ENCODE measurements at regions not wholly inside any gene's neighbourhood (a gene's known extent, or its start where the extent isn't known, plus 50 kb on each side); places are given as distances from the start of the nearest gene placed in this dataset.

- no peak for TF ChIP-seq GATA2 (IDR thresholded peaks at IDR 0.05; ENCODE audit: low read depth, low read length)
- TF ChIP-seq GATA3 (IDR thresholded peaks at IDR 0.05; ENCODE audit: low read depth, low read length): no peak
Observed at GRCh38 chr5:172509405-172509781, 55.1 kb upstream of the SH3PXD2B start.

- TF ChIP-seq GATA2 (IDR thresholded peaks at IDR 0.05; ENCODE audit: low read depth, low read length) (no peak), GATA3 (IDR thresholded peaks at IDR 0.05; ENCODE audit: low read depth, low read length) (no peak)
Observed at GRCh38 chr5:172508471-172509404, 54.4 kb upstream of the SH3PXD2B start.

GRCh38 chr5:172506921-172507320 is 52.6 kb upstream of the SH3PXD2B start:
- TF ChIP-seq GATA3 (IDR thresholded peaks at IDR 0.05; ENCODE audit: low read depth, low read length) (no peak), GATA2 (IDR thresholded peaks at IDR 0.05; ENCODE audit: low read depth, low read length) (no peak)

- TF ChIP-seq GATA3 (IDR thresholded peaks at IDR 0.05; ENCODE audit: low read depth, low read length) (no peak), GATA2 (IDR thresholded peaks at IDR 0.05; ENCODE audit: low read depth, low read length) (no peak)
Observed at GRCh38 chr5:172506251-172506650, 51.9 kb upstream of the SH3PXD2B start.

- no peak for TF ChIP-seq GATA2 (IDR thresholded peaks at IDR 0.05; ENCODE audit: low read depth, low read length)
- TF ChIP-seq GATA3 (IDR thresholded peaks at IDR 0.05; ENCODE audit: low read depth, low read length): no peak
Observed at GRCh38 chr5:172505845-172506244, 51.5 kb upstream of the SH3PXD2B start.

- no peak for TF ChIP-seq GATA3 (IDR thresholded peaks at IDR 0.05; ENCODE audit: low read depth, low read length)
Observed at GRCh38 chr5:172505403-172505759, 51.1 kb upstream of the SH3PXD2B start.

GRCh38 chr5:172504701-172505402 is 50.5 kb upstream of the SH3PXD2B start:
- TF ChIP-seq GATA3 (IDR thresholded peaks at IDR 0.05; ENCODE audit: low read depth, low read length) (no peak), GATA2 (IDR thresholded peaks at IDR 0.05; ENCODE audit: low read depth, low read length) (no peak)

- TF ChIP-seq GATA3 (IDR thresholded peaks at IDR 0.05; ENCODE audit: low read depth, low read length) (no peak), GATA2 (IDR thresholded peaks at IDR 0.05; ENCODE audit: low read depth, low read length) (no peak)
Observed at GRCh38 chr5:172503925-172504700, 49.8 kb upstream of the SH3PXD2B start.

All from SH-SY5Y (cell line).